OCI-LY3 (cell line): ENCODE measurements at regions not wholly inside any gene's neighbourhood (a gene's known extent, or its start where the extent isn't known, plus 50 kb on each side); places are given as distances from the start of the nearest gene placed in this dataset.

Experiments
- H2AFZ ChIP-seq: fragments of 200-600, 300-600 bp; shearing (Covaris generic); 2 replicates; pipeline ENCODE4 v1.6.0; 2014; ENCODE audit warnings: antibody characterized with exemption, low read depth, low read length
- H3K27ac ChIP-seq: fragments of 200-600, 300-600 bp; sonication (generic); 2 replicates; pipeline ENCODE4 v1.5.1; 2014; ENCODE audit warnings: mild to moderate bottlenecking, low read length, moderate library complexity, mixed read lengths
- H3K27me3 ChIP-seq: fragments of 200-600, 300-600 bp; sonication (generic); 2 replicates; pipeline ENCODE4 v1.6.1; 2014; ENCODE audit warnings: low read depth, low read length, mixed read lengths
- H3K36me3 ChIP-seq: fragments of 200-600, 300-600 bp; sonication (generic); replicated peaks from 2 replicates; pipeline ENCODE3; 2014; ENCODE audit warnings: low read depth, low read length, mixed read lengths
- H3K4me1 ChIP-seq: fragments of 300-600, 200-600 bp; sonication (generic); 2 replicates; pipeline ENCODE4 v1.6.1; 2014; ENCODE audit warnings: low read length, mixed read lengths
- H3K4me2 ChIP-seq: fragments of 200-600, 300-600 bp; sonication (generic); 2 replicates; pipeline ENCODE4 v1.6.1; 2014; ENCODE audit warnings: low read length, mixed read lengths
- H3K4me3 ChIP-seq: fragments of 300-600, 200-600 bp; sonication (generic); 2 replicates; pipeline ENCODE4 v1.5.1; 2014; ENCODE audit warnings: antibody characterized with exemption, mild to moderate bottlenecking, low read length, moderate library complexity
- H3K79me2 ChIP-seq: fragments of 300-600, 200-600 bp; shearing (Covaris generic); 2 replicates; pipeline ENCODE4 v1.6.1; 2014; ENCODE audit warnings: mild to moderate bottlenecking, low read length, mixed read lengths
- H3K9ac ChIP-seq: fragments of 300-600, 200-600 bp; shearing (Covaris generic); 2 replicates; pipeline ENCODE4 v1.6.0; 2014; ENCODE audit warnings: mild to moderate bottlenecking, low read length, moderate library complexity
- H3K9me3 ChIP-seq: fragments of 200-600, 300-600 bp; shearing (Covaris generic); 2 replicates; pipeline ENCODE4 v1.6.1; 2014; ENCODE audit warnings: low read length, mixed read lengths; ENCODE audit not compliant: insufficient read depth
- H4K20me1 ChIP-seq: fragments of 200-600, 300-600 bp; sonication (generic); 2 replicates; pipeline ENCODE4 v1.6.1; 2016; ENCODE audit warnings: low read length, mixed read lengths; ENCODE audit not compliant: insufficient read depth
- EZH2phosphoT487 ChIP-seq: fragments of 200-600 bp; shearing (Covaris generic); IDR thresholded peaks from 2 replicates; pipeline ENCODE4 v1.6.1; 2018; ENCODE audit warnings: antibody characterized with exemption, mixed run types, low read depth
- TF ChIP-seq, protein P1 (sequence below): fragments of 200-600, 300-600 bp; sonication (generic); IDR thresholded peaks from 2 replicates; pipeline ENCODE4 v1.5.1; 2014; ENCODE audit warnings: antibody characterized with exemption, low read length, low read depth

DNA sequence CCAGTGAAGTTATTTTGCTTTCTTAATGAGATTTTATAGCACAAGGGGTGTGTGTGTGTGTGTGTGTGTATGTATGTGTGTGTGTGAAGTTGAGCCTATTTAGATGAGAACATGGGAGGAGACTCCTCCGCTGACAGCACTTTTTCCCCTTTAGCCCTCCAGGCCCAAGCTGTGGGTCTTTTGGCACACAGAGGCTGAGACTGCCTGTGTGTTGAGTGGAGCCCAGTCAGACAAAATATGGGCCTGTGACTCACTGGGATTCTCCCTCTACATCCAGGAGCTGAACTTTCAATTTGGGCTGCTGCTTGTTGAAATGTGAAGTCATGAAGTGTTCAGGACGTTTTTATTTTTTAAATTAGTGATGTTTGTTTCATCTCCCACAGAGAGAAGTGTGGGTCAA lies 108.0 kb downstream of the MFSD1 start:
- Histone ChIP-seq H4K20me1 (no peaks in the 10 kb centered on the region), H3K4me3 (no peak overlapping the region), H3K27me3 (peaks cover 13% of the 10 kb centered on the region), H3K36me3 (no peaks in the 10 kb centered on the region), H3K9me3 (no peaks in the 10 kb centered on the region), H3K79me2 (no peaks in the 10 kb centered on the region), H2AFZ (no peak overlapping the region), H3K9ac (no peak overlapping the region), H3K27ac (no peak overlapping the region), H3K4me1 (no peaks in the 10 kb centered on the region), H3K4me2 (no peak overlapping the region)
- no peak for TF ChIP-seq EZH2phosphoT487
- TF ChIP-seq, protein P1, sequence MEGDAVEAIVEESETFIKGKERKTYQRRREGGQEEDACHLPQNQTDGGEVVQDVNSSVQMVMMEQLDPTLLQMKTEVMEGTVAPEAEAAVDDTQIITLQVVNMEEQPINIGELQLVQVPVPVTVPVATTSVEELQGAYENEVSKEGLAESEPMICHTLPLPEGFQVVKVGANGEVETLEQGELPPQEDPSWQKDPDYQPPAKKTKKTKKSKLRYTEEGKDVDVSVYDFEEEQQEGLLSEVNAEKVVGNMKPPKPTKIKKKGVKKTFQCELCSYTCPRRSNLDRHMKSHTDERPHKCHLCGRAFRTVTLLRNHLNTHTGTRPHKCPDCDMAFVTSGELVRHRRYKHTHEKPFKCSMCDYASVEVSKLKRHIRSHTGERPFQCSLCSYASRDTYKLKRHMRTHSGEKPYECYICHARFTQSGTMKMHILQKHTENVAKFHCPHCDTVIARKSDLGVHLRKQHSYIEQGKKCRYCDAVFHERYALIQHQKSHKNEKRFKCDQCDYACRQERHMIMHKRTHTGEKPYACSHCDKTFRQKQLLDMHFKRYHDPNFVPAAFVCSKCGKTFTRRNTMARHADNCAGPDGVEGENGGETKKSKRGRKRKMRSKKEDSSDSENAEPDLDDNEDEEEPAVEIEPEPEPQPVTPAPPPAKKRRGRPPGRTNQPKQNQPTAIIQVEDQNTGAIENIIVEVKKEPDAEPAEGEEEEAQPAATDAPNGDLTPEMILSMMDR = no peak

DNA sequence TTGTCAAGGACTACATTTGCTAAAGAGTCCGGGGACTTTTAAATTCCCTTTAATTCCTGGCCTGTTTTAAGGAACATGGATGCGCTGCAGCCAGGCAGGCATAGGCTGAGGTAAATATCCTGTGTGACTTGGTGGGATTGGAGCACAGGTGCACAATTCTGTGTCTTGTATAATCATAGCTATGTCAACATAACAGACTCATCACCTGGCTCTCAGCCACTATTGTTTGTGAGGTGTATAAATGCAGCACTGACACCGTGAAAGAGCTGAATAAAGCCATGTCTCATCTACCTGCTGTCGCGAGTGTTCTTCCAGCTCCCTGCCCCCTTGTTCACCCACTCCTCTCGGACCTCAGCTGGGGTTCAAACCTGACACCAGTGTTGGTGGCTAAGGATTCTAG lies 109.7 kb downstream of the MFSD1 start:
- Histone ChIP-seq H3K9ac (no peak overlapping the region), H4K20me1 (no peaks in the 10 kb centered on the region), H3K9me3 (no peaks in the 10 kb centered on the region), H3K79me2 (no peaks in the 10 kb centered on the region), H3K4me3 (no peak overlapping the region), H3K27ac (no peak overlapping the region), H2AFZ (no peak overlapping the region), H3K36me3 (no peaks in the 10 kb centered on the region), H3K4me2 (no peak overlapping the region), H3K4me1 (no peaks in the 10 kb centered on the region), H3K27me3 (peaks cover 13% of the 10 kb centered on the region)
- TF ChIP-seq EZH2phosphoT487 = no peak
- TF ChIP-seq, protein P1 = no peak

- Histone ChIP-seq H3K9me3 (no peaks in the 10 kb centered on the region), H2AFZ (no peak overlapping the region), H3K4me1 (no peaks in the 10 kb centered on the region), H3K27me3 (peaks cover 13% of the 10 kb centered on the region), H3K36me3 (no peaks in the 10 kb centered on the region), H3K4me3 (no peak overlapping the region), H3K79me2 (no peaks in the 10 kb centered on the region), H3K4me2 (no peak overlapping the region), H3K9ac (no peak overlapping the region), H3K27ac (no peak overlapping the region), H4K20me1 (no peaks in the 10 kb centered on the region)
- TF ChIP-seq EZH2phosphoT487 = no peak
- TF ChIP-seq, protein P1 = no peak
Measured at GRCh38 chr3:158912188-158912587, 110.3 kb downstream of the MFSD1 start.

- Histone ChIP-seq H3K27me3 (peaks cover 13% of the 10 kb centered on the region), H3K79me2 (no peaks in the 10 kb centered on the region), H3K36me3 (no peaks in the 10 kb centered on the region), H3K4me2 (no peak overlapping the region), H4K20me1 (no peaks in the 10 kb centered on the region), H3K9me3 (no peaks in the 10 kb centered on the region), H2AFZ (no peak overlapping the region), H3K27ac (no peak overlapping the region), H3K9ac (no peak overlapping the region), H3K4me1 (no peaks in the 10 kb centered on the region), H3K4me3 (no peak overlapping the region)
- no peak for TF ChIP-seq EZH2phosphoT487
- TF ChIP-seq, protein P1 = no peak
Measured at GRCh38 chr3:158912621-158913020, 110.8 kb downstream of the MFSD1 start.
